DOHH2 (cell line): ENCODE measurements at regions not wholly inside any gene's neighbourhood (a gene's known extent, or its start where the extent isn't known, plus 50 kb on each side); places are given as distances from the start of the nearest gene placed in this dataset.

Source experiments
- EZH2phosphoT487 ChIP-seq: fragments of 200-600 bp; sonication (generic); IDR thresholded peaks from 2 replicates; pipeline ENCODE4 v1.6.1; 2017; ENCODE audit warnings: borderline replicate concordance, mild to moderate bottlenecking, antibody characterized with exemption, low read length, moderate library complexity, mixed read lengths
- TF ChIP-seq, protein P1 (sequence below): fragments of 200-600 bp; sonication (generic); IDR thresholded peaks from one replicate; pipeline ENCODE4 v1.5.1; 2014; ENCODE audit warnings: antibody characterized with exemption, mild to moderate bottlenecking, low read depth, low read length; ENCODE audit not compliant: poor library complexity, severe bottlenecking

DNA sequence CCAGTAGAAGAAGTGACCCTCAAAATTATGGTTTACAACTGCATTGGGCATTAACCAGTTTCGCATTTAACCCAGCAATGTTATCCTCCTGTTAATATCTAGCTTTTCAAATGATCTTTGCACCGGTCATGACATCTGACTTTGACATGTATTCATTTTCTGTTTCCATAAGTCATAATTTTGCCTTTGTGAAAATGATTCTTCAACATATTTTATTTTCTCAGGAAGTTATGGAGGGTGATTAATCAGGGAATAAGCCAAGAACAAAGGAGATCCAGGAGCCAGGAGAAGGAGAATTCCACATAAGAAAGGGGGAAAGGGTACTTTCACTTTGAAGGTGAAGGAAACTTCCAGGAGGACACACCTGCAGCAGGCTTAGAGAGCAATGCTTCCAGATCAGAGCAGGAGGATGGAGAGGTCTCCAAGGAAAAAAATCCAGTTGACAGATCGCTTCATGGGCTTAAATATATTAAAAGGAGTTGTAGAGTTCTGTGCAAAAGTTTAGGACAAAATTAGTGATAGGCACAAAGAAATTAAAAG, 92.1 kb upstream of the FAM3C start:
- TF ChIP-seq, protein P1, sequence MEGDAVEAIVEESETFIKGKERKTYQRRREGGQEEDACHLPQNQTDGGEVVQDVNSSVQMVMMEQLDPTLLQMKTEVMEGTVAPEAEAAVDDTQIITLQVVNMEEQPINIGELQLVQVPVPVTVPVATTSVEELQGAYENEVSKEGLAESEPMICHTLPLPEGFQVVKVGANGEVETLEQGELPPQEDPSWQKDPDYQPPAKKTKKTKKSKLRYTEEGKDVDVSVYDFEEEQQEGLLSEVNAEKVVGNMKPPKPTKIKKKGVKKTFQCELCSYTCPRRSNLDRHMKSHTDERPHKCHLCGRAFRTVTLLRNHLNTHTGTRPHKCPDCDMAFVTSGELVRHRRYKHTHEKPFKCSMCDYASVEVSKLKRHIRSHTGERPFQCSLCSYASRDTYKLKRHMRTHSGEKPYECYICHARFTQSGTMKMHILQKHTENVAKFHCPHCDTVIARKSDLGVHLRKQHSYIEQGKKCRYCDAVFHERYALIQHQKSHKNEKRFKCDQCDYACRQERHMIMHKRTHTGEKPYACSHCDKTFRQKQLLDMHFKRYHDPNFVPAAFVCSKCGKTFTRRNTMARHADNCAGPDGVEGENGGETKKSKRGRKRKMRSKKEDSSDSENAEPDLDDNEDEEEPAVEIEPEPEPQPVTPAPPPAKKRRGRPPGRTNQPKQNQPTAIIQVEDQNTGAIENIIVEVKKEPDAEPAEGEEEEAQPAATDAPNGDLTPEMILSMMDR = no peak
- TF ChIP-seq EZH2phosphoT487 = no peak
